Skeletal muscle cell (primary cell): ENCODE measurements at regions not wholly inside any gene's neighbourhood (a gene's known extent, or its start where the extent isn't known, plus 50 kb on each side); places are given as distances from the start of the nearest gene placed in this dataset.
A peak's percentile ranks its signal among the peaks of the same experiment; 100 is the strongest.
"Not testable (repeated sequence)": the region's sequence is repeated elsewhere in the genome, so short reads cannot be mapped to it uniquely, and the experiment has no call there.

ENCODE experiments used
- DNase-seq: peaks from one replicate; pipeline ENCODE4 v3.0.0-alpha.2; 2010; ENCODE audit warnings: low read depth
- H3K4me3 ChIP-seq: 2 replicates; pipeline ENCODE4 v1.5.1; 2011; ENCODE audit warnings: low read depth, mild to moderate bottlenecking, control low read depth, low read length, moderate library complexity

- no peak overlapping the region for H3K4me3 ChIP-seq
- no peak for DNase-seq
These were observed 128.1 kb downstream of the ATXN7L3B start for GRCh38 chr12:74665690-74666089.

GRCh38 chr12:74671421-74671820 lies 133.8 kb downstream of the ATXN7L3B start:
- no peak for DNase-seq
- H3K4me3 ChIP-seq: no peak overlapping the region

GRCh38 chr12:74676955-74677354 lies 139.3 kb downstream of the ATXN7L3B start:
- not testable (repeated sequence) for H3K4me3 ChIP-seq, DNase-seq

- DNase-seq: no peak
- H3K4me3 ChIP-seq: no peak overlapping the region
These were observed 147.8 kb downstream of the ATXN7L3B start for GRCh38 chr12:74685385-74685784.

- H3K4me3 ChIP-seq: no peak overlapping the region
- DNase-seq: peak; percentile 18
These were observed 151.5 kb downstream of the ATXN7L3B start for GRCh38 chr12:74689071-74689655.

- no peak overlapping the region for H3K4me3 ChIP-seq
- DNase-seq: no peak
These were observed 152.3 kb downstream of the ATXN7L3B start for GRCh38 chr12:74689929-74690328.

- no peak for DNase-seq
- H3K4me3 ChIP-seq: no peak overlapping the region
These were observed 181.8 kb downstream of the ATXN7L3B start for GRCh38 chr12:74719447-74719846.

GRCh38 chr12:74722709-74723108 lies 185.1 kb downstream of the ATXN7L3B start:
- DNase-seq: no peak
- no peak overlapping the region for H3K4me3 ChIP-seq

- DNase-seq: no peak
- no peak overlapping the region for H3K4me3 ChIP-seq
These were observed 187.5 kb downstream of the ATXN7L3B start for GRCh38 chr12:74725154-74725553.

GRCh38 chr12:74728006-74728405 lies 190.4 kb downstream of the ATXN7L3B start:
- DNase-seq: no peak
- no peak overlapping the region for H3K4me3 ChIP-seq

GRCh38 chr12:74732164-74732784 lies 194.6 kb downstream of the ATXN7L3B start:
- H3K4me3 ChIP-seq: no peak overlapping the region
- DNase-seq: no peak

- no peak overlapping the region for H3K4me3 ChIP-seq
- no peak for DNase-seq
These were observed 195.2 kb downstream of the ATXN7L3B start for GRCh38 chr12:74732826-74733225.

GRCh38 chr12:74741112-74741511 lies 203.5 kb downstream of the ATXN7L3B start:
- H3K4me3 ChIP-seq: no peak overlapping the region
- DNase-seq: no peak

- DNase-seq: peak; percentile 15
- H3K4me3 ChIP-seq: no peak overlapping the region
These were observed 209.7 kb downstream of the ATXN7L3B start for GRCh38 chr12:74747305-74747704.

GRCh38 chr12:74751441-74751840 lies 213.8 kb downstream of the ATXN7L3B start:
- DNase-seq: no peak
- H3K4me3 ChIP-seq: no peak overlapping the region

GRCh38 chr12:74752215-74752614 lies 214.6 kb downstream of the ATXN7L3B start:
- DNase-seq: no peak

GRCh38 chr12:74770552-74770951 lies 232.9 kb downstream of the ATXN7L3B start:
- DNase-seq: no peak
- no peak overlapping the region for H3K4me3 ChIP-seq

More at GRCh38 chr12:74752215-74752614, 214.6 kb downstream of the ATXN7L3B start:
- H3K4me3 ChIP-seq: no peak overlapping the region

GRCh38 chr12:74775276-74775675 lies 237.6 kb downstream of the ATXN7L3B start:
- no peak for DNase-seq

GRCh38 chr12:74776378-74776777 lies 238.7 kb downstream of the ATXN7L3B start:
- no peak overlapping the region for H3K4me3 ChIP-seq
- DNase-seq: no peak

More at GRCh38 chr12:74775276-74775675, 237.6 kb downstream of the ATXN7L3B start:
- no peak overlapping the region for H3K4me3 ChIP-seq

GRCh38 chr12:74780182-74780849 lies 242.7 kb downstream of the ATXN7L3B start:
- H3K4me3 ChIP-seq: no peak overlapping the region
- peak; percentile 54 for DNase-seq

- not testable (repeated sequence) for DNase-seq, H3K4me3 ChIP-seq
These were observed 243.2 kb downstream of the ATXN7L3B start for GRCh38 chr12:74780850-74781241.
